Calu3 (cell line): ENCODE measurements at regions not wholly inside any gene's neighbourhood (a gene's known extent, or its start where the extent isn't known, plus 50 kb on each side); places are given as distances from the start of the nearest gene placed in this dataset.

Experiments used
- BruUV-seq: library from RNA; stranded (reverse); fragments of 400-500 nt; replicated peaks from 2 replicates; lab custom pipeline; 2021; lab: Mats Ljungman, UMichigan
- CTCF ChIA-PET: fragments of 300-600 bp; sonication (Branson Sonifier 250); formaldehyde crosslinking; loops from one replicate; lab custom pipeline; 2022; ENCODE audit warnings: antibody characterized with exemption; lab: Charles Lee
- DNase-seq: peaks from one replicate; pipeline ENCODE4 v3.0.0; 2022
- H3K27ac Mint-ChIP-seq: one replicate; pipeline ENCODE4 v1.8.0; 2022; ENCODE audit warnings: mixed read lengths; ENCODE audit not compliant: unreplicated experiment
- H3K27me3 Mint-ChIP-seq: one replicate; pipeline ENCODE4 v1.8.0; 2022; ENCODE audit warnings: mixed read lengths; ENCODE audit not compliant: unreplicated experiment
- H3K36me3 Mint-ChIP-seq: one replicate; pipeline ENCODE4 v1.8.0; 2022; ENCODE audit warnings: mild to moderate bottlenecking, moderate library complexity, mixed read lengths; ENCODE audit not compliant: insufficient read depth, unreplicated experiment
- H3K4me1 Mint-ChIP-seq: one replicate; pipeline ENCODE4 v1.8.0; 2022; ENCODE audit warnings: mild to moderate bottlenecking, low read depth, mixed read lengths; ENCODE audit not compliant: unreplicated experiment
- H3K4me3 Mint-ChIP-seq: one replicate; pipeline ENCODE4 v1.8.0; 2022; ENCODE audit warnings: mild to moderate bottlenecking, low read depth, moderate library complexity, mixed read lengths; ENCODE audit not compliant: unreplicated experiment
- H3K9me3 Mint-ChIP-seq: one replicate; pipeline ENCODE4 v1.8.0; 2022; ENCODE audit warnings: low read depth, mixed read lengths; ENCODE audit not compliant: unreplicated experiment
- CTCF ChIP-seq: fragments of 200-600 bp; IDR thresholded peaks from one replicate; pipeline ENCODE4 v1.8.0; 2022; ENCODE audit warnings: antibody characterized with exemption; ENCODE audit not compliant: unreplicated experiment
- intact Hi-C: fragments of 100-400 bp; cut with micrococcal nuclease; formaldehyde crosslinking; loops from one replicate; pipeline ENCODE4 v1.10.0; 2022; ENCODE audit not compliant: unreplicated experiment

- Mint-ChIP-seq H3K4me1 (peaks cover 25% of the 10 kb centered on the region), H3K27ac (no peak overlapping the region), H3K27me3 (no peaks in the 10 kb centered on the region), H3K4me3 (no peak overlapping the region), H3K36me3 (no peaks in the 10 kb centered on the region), H3K9me3 (no peaks in the 10 kb centered on the region)
- no TSS peak for BruUV-seq
- CTCF ChIA-PET: no interaction called here
- no peak for DNase-seq
- no peak for TF ChIP-seq CTCF
- intact Hi-C loops: loop anchor here (10.0 kb wide), 1 partner anchor 383 kb away; no protein-coding TSS in a partner anchor
Measured at GRCh38 chr6:165722022-165722421, 59.0 kb upstream of the PDE10A start.

GRCh38 chr6:165721356-165721755, 58.3 kb upstream of the PDE10A start:
- no peak for DNase-seq
- no TSS peak for BruUV-seq
- no peaks in the 10 kb centered on the region for H3K27me3 Mint-ChIP-seq
- no peak for TF ChIP-seq CTCF
- peaks cover 32% of the 10 kb centered on the region for H3K4me1 Mint-ChIP-seq
- H3K4me3 Mint-ChIP-seq: no peak overlapping the region
- intact Hi-C loops: loop anchor here (10.0 kb wide), 1 partner anchor 383 kb away; no protein-coding TSS in a partner anchor
- H3K27ac Mint-ChIP-seq: no peak overlapping the region
- H3K9me3 Mint-ChIP-seq: no peaks in the 10 kb centered on the region
- no peaks in the 10 kb centered on the region for H3K36me3 Mint-ChIP-seq
- CTCF ChIA-PET: no interaction called here

GRCh38 chr6:165718491-165718891, 55.5 kb upstream of the PDE10A start:
- BruUV-seq: no TSS peak
- Mint-ChIP-seq H3K36me3 (no peaks in the 10 kb centered on the region), H3K27ac (peak overlapping the region; percentile 38), H3K4me1 (peaks cover 36% of the 10 kb centered on the region), H3K9me3 (no peaks in the 10 kb centered on the region), H3K4me3 (no peak overlapping the region), H3K27me3 (no peaks in the 10 kb centered on the region)
- no peak for TF ChIP-seq CTCF
- DNase-seq: no peak
- CTCF ChIA-PET: interaction anchor here (0.6 kb wide), 1 partner anchor 669 kb away, joined by 3 read pairs; no protein-coding TSS in a partner anchor
- intact Hi-C loops: loop anchor here (1.0 to 5.0 kb wide), 2 partner anchors 55 to 161 kb away; partner anchors contain the start of gene PDE10A

GRCh38 chr6:165717732-165718465, 54.9 kb upstream of the PDE10A start:
- DNase-seq: peak; percentile 35
- peaks cover 36% of the 10 kb centered on the region for H3K4me1 Mint-ChIP-seq
- H3K36me3 Mint-ChIP-seq: no peaks in the 10 kb centered on the region
- CTCF ChIA-PET: no interaction called here
- no TSS peak for BruUV-seq
- peak overlapping the region; percentile 20 for H3K4me3 Mint-ChIP-seq
- no peaks in the 10 kb centered on the region for H3K9me3 Mint-ChIP-seq
- H3K27me3 Mint-ChIP-seq: no peaks in the 10 kb centered on the region
- no peak for TF ChIP-seq CTCF
- H3K27ac Mint-ChIP-seq: peak overlapping the region; percentile 62
- intact Hi-C loops: loop anchor here (1.0 to 5.0 kb wide), 2 partner anchors 55 to 161 kb away; partner anchors contain the start of gene PDE10A
